Neural progenitor cell (in vitro differentiated cells): ENCODE measurements at regions not wholly inside any gene's neighbourhood (a gene's known extent, or its start where the extent isn't known, plus 50 kb on each side); places are given as distances from the start of the nearest gene placed in this dataset.

Experiments used
- DNase-seq: peaks from one replicate; pipeline ENCODE4 v3.0.0-alpha.2; 2016; ENCODE audit warnings: low spot score
- H2AFZ ChIP-seq: fragments of 200-600 bp; sonication (generic); replicated peaks from 2 replicates; pipeline ENCODE4 v1.6.1; 2016; ENCODE audit warnings: antibody characterized with exemption
- H3F3A ChIP-seq: fragments of 200-600 bp; sonication (generic); 2 replicates; pipeline ENCODE4 v1.6.1; 2016; ENCODE audit warnings: antibody characterized with exemption, low read depth
- H3K27ac ChIP-seq: fragments of 200-600 bp; sonication (generic); 2 replicates; pipeline ENCODE4 v1.5.1; 2016; ENCODE audit warnings: mild to moderate bottlenecking
- H3K27me3 ChIP-seq: fragments of 200-600 bp; sonication (generic); 2 replicates; pipeline ENCODE4 v1.6.1; 2016; ENCODE audit warnings: mild to moderate bottlenecking, moderate library complexity
- H3K36me3 ChIP-seq: fragments of 200-600 bp; sonication (generic); 2 replicates; pipeline ENCODE4 v1.5.1; 2016
- H3K4me1 ChIP-seq: fragments of 200-600 bp; sonication (generic); 2 replicates; pipeline ENCODE4 v1.6.1; 2016; ENCODE audit warnings: mixed run types
- H3K4me2 ChIP-seq: fragments of 200-600 bp; sonication (generic); 2 replicates; pipeline ENCODE4 v1.6.1; 2016
- H3K4me3 ChIP-seq: fragments of 200-600 bp; sonication (generic); 2 replicates; pipeline ENCODE4 v1.5.1; 2016
- H3K79me2 ChIP-seq: fragments of 200-600 bp; sonication (generic); 2 replicates; pipeline ENCODE4 v1.6.1; 2016; ENCODE audit warnings: low read depth
- H3K9ac ChIP-seq: fragments of 200-600 bp; sonication (generic); 2 replicates; pipeline ENCODE4 v1.6.1; 2016
- H3K9me3 ChIP-seq: fragments of 200-600 bp; sonication (generic); 2 replicates; pipeline ENCODE4 v1.5.1; 2016; ENCODE audit warnings: low read depth
- H4K20me1 ChIP-seq: fragments of 200-600 bp; sonication (generic); 2 replicates; pipeline ENCODE4 v1.6.1; 2016; ENCODE audit warnings: low read depth
- H3K27ac Mint-ChIP-seq: 3 replicates; pipeline ENCODE4 v1.8.0; 2021; ENCODE audit warnings: mixed read lengths
- H3K27me3 Mint-ChIP-seq: 2 replicates; pipeline ENCODE4 v1.8.0; 2022; ENCODE audit warnings: low read depth, mild to moderate bottlenecking, inconsistent platforms, moderate library complexity, mixed read lengths; ENCODE audit not compliant: insufficient read depth
- H3K36me3 Mint-ChIP-seq: 3 replicates; pipeline ENCODE4 v1.8.0; 2021; ENCODE audit warnings: mixed read lengths
- H3K4me1 Mint-ChIP-seq: 3 replicates; pipeline ENCODE4 v1.8.0; 2021; ENCODE audit warnings: mixed read lengths
- H3K4me3 Mint-ChIP-seq: 3 replicates; pipeline ENCODE4 v1.8.0; 2021; ENCODE audit warnings: mild to moderate bottlenecking, moderate library complexity, mixed read lengths
- H3K9me3 Mint-ChIP-seq: 3 replicates; pipeline ENCODE4 v1.8.0; 2020; ENCODE audit warnings: mixed read lengths
- CTCF ChIP-seq: fragments of 200-600 bp; sonication (generic); IDR thresholded peaks from 2 replicates; pipeline ENCODE4 v1.5.1; 2017; ENCODE audit warnings: antibody characterized with exemption, mild to moderate bottlenecking
- EZH2 ChIP-seq: fragments of 200-600 bp; sonication (generic); IDR thresholded peaks from 2 replicates; pipeline ENCODE4 v1.6.1; 2017; ENCODE audit warnings: antibody characterized with exemption, mild to moderate bottlenecking, moderate library complexity
- EZH2phosphoT487 ChIP-seq: fragments of 200-600 bp; sonication (generic); IDR thresholded peaks from 2 replicates; pipeline ENCODE4 v1.6.1; 2017; ENCODE audit warnings: antibody characterized with exemption

- Mint-ChIP-seq H3K9me3 (no peaks in the 10 kb centered on the region), H3K4me3 (no peak overlapping the region), H3K4me1 (peaks cover 6% of the 10 kb centered on the region), H3K27me3 (peaks cover 5% of the 10 kb centered on the region), H3K36me3 (no peaks in the 10 kb centered on the region), H3K27ac (no peak overlapping the region)
- no peak for TF ChIP-seq EZH2
- TF ChIP-seq EZH2phosphoT487 = no peak
- no peak for TF ChIP-seq CTCF
- no peaks in the 10 kb centered on the region for H4K20me1 ChIP-seq
- no peaks in the 10 kb centered on the region for H3K27me3 ChIP-seq
- no peak overlapping the region for H3K4me3 ChIP-seq
- no peaks in the 10 kb centered on the region for H3K36me3 ChIP-seq
- no peak overlapping the region for H3K4me2 ChIP-seq
- H3K27ac ChIP-seq = no peak overlapping the region
- no peak overlapping the region for H2AFZ ChIP-seq
- no peaks in the 10 kb centered on the region for H3K79me2 ChIP-seq
- no peak overlapping the region for H3K9ac ChIP-seq
- peaks cover 10% of the 10 kb centered on the region for H3K4me1 ChIP-seq
- no peak for DNase-seq
- no peaks in the 10 kb centered on the region for H3K9me3 ChIP-seq
- no peaks in the 10 kb centered on the region for H3F3A ChIP-seq
Measured at GRCh38 chr2:45141883-45142866, 132.9 kb upstream of the SIX2 start.

GRCh38 chr2:45140675-45141074, 131.4 kb upstream of the SIX2 start:
- Histone ChIP-seq H3K4me1 (peaks cover 9% of the 10 kb centered on the region), H3K9ac (no peak overlapping the region), H3K9me3 (no peaks in the 10 kb centered on the region), H3K79me2 (no peaks in the 10 kb centered on the region), H3K36me3 (no peaks in the 10 kb centered on the region), H3K27ac (no peak overlapping the region), H3F3A (no peaks in the 10 kb centered on the region), H3K4me2 (no peak overlapping the region), H4K20me1 (no peaks in the 10 kb centered on the region), H3K27me3 (no peaks in the 10 kb centered on the region), H2AFZ (no peak overlapping the region), H3K4me3 (no peak overlapping the region)
- no peak for DNase-seq
- Mint-ChIP-seq H3K4me3 (no peak overlapping the region), H3K27ac (no peak overlapping the region), H3K36me3 (no peaks in the 10 kb centered on the region), H3K27me3 (peaks cover 8% of the 10 kb centered on the region), H3K4me1 (peaks cover 6% of the 10 kb centered on the region), H3K9me3 (no peaks in the 10 kb centered on the region)
- TF ChIP-seq CTCF = no peak
- no peak for TF ChIP-seq EZH2phosphoT487
- no peak for TF ChIP-seq EZH2

GRCh38 chr2:45138904-45139303, 129.7 kb upstream of the SIX2 start:
- Histone ChIP-seq H2AFZ (peak overlapping the region; percentile 50), H4K20me1 (no peaks in the 10 kb centered on the region), H3K4me1 (peaks cover 3% of the 10 kb centered on the region), H3K4me3 (no peak overlapping the region), H3K9ac (no peak overlapping the region), H3K36me3 (no peaks in the 10 kb centered on the region), H3K4me2 (no peak overlapping the region), H3F3A (no peaks in the 10 kb centered on the region), H3K27me3 (no peaks in the 10 kb centered on the region), H3K27ac (no peak overlapping the region), H3K79me2 (no peaks in the 10 kb centered on the region), H3K9me3 (no peaks in the 10 kb centered on the region)
- peaks cover 5% of the 10 kb centered on the region for H3K27me3 Mint-ChIP-seq
- peaks cover 4% of the 10 kb centered on the region for H3K4me1 Mint-ChIP-seq
- peak; percentile 14 for DNase-seq
- H3K36me3 Mint-ChIP-seq = no peaks in the 10 kb centered on the region
- no peaks in the 10 kb centered on the region for H3K9me3 Mint-ChIP-seq
- H3K4me3 Mint-ChIP-seq = no peak overlapping the region
- no peak overlapping the region for H3K27ac Mint-ChIP-seq
- no peak for TF ChIP-seq EZH2phosphoT487
- no peak for TF ChIP-seq EZH2
- TF ChIP-seq CTCF = no peak
